HG03280 (cell line): ENCODE measurements at regions not wholly inside any gene's neighbourhood (a gene's known extent, or its start where the extent isn't known, plus 50 kb on each side); places are given as distances from the start of the nearest gene placed in this dataset.
A peak's percentile ranks its signal among the peaks of the same experiment; 100 is the strongest.
"Not testable (repeated sequence)": the region's sequence is repeated elsewhere in the genome, so short reads cannot be mapped to it uniquely, and the experiment has no call there.

Experiments
- ATAC-seq: cut with Tn5 transposase; IDR thresholded peaks from one replicate; pipeline ENCODE4 v1.9.1; 2021; ENCODE audit warnings: mild to moderate bottlenecking, moderate library complexity; ENCODE audit not compliant: unreplicated experiment

- no peak for ATAC-seq
Observed at GRCh38 chr9:73969936-73970335, 527.2 kb upstream of the RORB start.

GRCh38 chr9:73976424-73976823 lies 520.7 kb upstream of the RORB start:
- not testable (repeated sequence) for ATAC-seq

- no peak for ATAC-seq
Observed at GRCh38 chr9:73979894-73980264, 517.3 kb upstream of the RORB start.

GRCh38 chr9:73980754-73981153 lies 516.4 kb upstream of the RORB start:
- no peak for ATAC-seq

- ATAC-seq, result no peak
Observed at GRCh38 chr9:73981405-73981804, 515.7 kb upstream of the RORB start.

GRCh38 chr9:73995836-73996235 lies 501.3 kb upstream of the RORB start:
- ATAC-seq, result no peak

- no peak for ATAC-seq
Observed at GRCh38 chr9:73996844-73997243, 500.3 kb upstream of the RORB start.

- ATAC-seq, result no peak
Observed at GRCh38 chr9:74001382-74001781, 495.8 kb upstream of the RORB start.

DNA sequence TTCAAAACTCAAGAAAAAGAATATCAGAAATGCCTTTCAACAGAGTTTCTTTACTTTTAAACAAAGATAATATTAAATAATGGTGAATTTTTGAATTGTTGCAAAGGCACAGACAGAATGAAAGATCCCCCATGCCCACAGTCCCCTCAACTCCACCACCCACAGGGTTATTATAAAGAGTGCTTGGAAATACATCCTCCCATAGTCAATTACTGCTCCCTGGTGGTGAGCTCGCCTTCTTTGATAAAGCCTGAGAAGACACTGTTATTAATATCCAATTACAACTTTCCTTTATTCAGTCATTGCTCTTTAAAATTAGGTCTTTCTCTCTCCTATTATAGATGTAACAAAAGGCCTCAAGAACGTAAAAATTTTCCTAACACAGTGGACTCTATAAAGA lies 490.2 kb upstream of the RORB start:
- no peak for ATAC-seq

GRCh38 chr9:74007833-74008232 lies 489.3 kb upstream of the RORB start:
- ATAC-seq, result no peak

DNA sequence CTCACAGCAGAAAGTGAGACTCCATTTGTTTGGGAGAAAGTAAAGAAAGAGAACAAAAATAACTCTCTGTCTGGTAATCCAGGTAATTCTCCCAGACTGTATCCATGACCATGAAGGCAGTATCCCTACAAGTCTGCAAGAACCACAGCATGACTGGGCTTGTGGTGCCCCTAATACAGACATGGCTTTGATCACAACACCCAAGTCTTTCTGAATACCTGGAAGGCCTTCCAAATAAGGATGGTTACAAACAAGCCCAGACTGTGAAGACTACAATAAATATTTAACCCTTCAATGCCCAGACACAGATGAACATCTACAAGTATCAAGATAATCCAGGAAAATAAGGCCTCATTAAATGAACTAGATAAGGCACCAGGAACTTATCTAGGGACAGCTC lies 481.1 kb upstream of the RORB start:
- ATAC-seq, result no peak

- ATAC-seq, result no peak
Observed at GRCh38 chr9:74025402-74025925, 471.7 kb upstream of the RORB start.

DNA sequence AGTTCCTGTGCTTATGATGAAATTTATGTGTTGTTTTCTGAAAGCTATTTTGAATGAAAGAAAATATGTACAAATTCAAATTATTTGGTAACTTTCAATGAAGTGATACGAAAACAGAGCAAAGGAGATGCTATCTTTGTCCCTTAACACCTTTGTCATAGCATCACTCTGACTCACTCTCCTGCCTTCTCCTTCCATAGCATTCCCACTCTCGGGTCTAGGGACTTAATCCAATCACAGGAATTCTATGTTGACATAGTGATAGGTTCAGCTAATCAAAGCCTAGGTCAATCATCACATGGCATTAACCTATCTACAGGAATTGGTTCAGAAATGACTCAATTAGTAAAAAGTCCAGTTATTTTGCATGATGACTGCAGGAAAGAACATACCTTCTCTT lies 464.7 kb upstream of the RORB start:
- ATAC-seq, result no peak

GRCh38 chr9:74035786-74036185 lies 461.3 kb upstream of the RORB start:
- no peak for ATAC-seq

DNA sequence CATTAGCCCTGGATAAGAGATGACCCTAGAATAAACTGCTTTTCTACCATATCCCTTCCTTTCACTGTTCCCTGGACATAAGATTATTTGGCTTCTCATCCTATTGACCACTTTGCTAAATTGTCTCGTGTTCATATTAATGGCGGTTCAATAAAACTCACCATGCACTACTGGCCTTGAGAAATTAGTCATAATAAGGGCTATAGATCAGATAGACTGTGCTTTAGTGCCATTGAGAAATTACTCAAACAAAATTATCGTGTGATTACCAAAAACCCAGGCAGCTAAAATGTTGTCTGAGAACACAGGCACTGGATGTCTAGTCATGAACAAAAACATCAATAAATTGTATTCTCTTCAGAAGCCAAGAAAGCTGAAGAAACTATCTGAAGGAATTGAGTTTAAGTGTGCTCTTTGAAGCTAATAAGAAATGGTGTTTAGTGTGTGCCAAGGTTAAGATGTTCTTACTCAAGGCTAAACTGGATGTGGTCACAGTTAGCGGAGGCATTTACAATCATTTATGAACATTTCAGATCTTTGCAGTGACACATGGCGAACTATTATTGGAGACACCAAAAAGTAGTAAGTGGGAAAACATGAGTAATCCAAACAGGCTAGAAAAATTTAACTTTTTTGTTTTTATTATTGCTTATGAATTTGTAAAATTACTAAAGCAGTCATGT lies 460.4 kb upstream of the RORB start:
- peak; percentile 62 for ATAC-seq

- ATAC-seq, result no peak
Observed at GRCh38 chr9:74037274-74037673, 459.9 kb upstream of the RORB start.

GRCh38 chr9:74041588-74041987 lies 455.5 kb upstream of the RORB start:
- no peak for ATAC-seq

GRCh38 chr9:74044844-74045243 lies 452.3 kb upstream of the RORB start:
- no peak for ATAC-seq

GRCh38 chr9:74056023-74056422 lies 441.1 kb upstream of the RORB start:
- ATAC-seq, result no peak

DNA sequence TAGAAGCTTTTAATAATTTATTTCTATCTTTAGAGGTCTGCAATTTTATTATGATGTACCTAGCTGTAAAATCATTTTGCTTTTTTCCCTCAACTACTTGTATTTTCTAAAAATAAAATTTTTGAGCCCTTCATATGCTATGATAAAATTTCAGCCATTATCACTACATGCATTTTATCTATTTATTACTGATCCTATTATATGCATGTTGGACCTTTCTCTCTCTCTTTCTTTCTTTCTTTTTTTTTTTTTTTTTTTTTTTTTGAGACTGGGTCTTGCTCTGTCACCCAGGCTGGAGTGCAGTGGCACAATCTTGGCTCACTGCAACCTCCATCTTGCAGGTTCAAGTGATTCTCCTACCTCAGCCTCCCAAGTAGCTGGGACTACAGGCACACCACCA lies 440.1 kb upstream of the RORB start:
- not testable (repeated sequence) for ATAC-seq

GRCh38 chr9:74064702-74065101 lies 432.4 kb upstream of the RORB start:
- no peak for ATAC-seq

DNA sequence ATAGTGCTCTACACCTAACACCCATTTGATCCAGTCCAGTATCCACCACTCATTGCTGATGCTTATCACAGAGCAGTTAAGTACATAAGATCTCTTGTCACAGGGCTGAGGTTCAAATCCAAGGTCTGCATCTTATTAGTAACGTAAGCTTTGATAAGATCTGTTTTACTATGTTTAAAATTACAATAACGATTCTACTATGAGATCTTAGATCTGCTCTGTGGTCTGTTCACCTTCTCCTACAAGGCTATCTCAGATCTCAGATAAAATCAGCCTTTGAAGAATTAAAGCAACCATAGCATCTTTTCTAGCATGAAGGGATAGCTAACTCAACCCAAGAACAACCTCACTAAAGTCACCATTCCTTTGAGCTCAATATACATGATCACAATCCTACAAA lies 431.0 kb upstream of the RORB start:
- ATAC-seq, result no peak

DNA sequence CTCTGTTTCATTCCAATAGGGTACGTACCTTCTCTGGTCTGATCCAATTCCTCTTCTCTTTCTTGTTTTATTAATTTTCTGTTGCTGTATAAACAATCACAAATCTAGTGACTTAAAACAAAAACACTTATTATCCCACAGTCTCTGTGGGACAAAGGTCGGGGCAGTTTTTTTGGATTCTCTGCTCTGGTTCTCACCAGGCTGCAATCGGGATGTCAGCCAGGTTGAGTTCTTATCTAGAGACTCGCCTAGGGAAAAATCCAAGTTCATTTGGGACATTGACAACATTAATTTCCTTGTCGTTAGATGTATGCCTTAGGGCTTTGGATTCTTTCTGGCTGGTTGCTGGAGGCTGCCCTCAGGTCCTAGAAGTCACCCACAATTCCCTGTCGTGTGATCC lies 430.5 kb upstream of the RORB start:
- no peak for ATAC-seq
